ENCODE measurements at regions not wholly inside any gene's neighbourhood (a gene's known extent, or its start where the extent isn't known, plus 50 kb on each side); places are given as distances from the start of the nearest gene placed in this dataset.

GRCh38 chr1:188220051-188220450, 1391.3 kb downstream of the PLA2G4A start:
- TF ChIP-seq CTCF (IDR thresholded peaks at IDR 0.05) (no peak), EP300 (IDR thresholded peaks at IDR 0.05) (no peak), CEBPB (IDR thresholded peaks at IDR 0.05) (no peak), POLR2A (IDR thresholded peaks at IDR 0.05; ENCODE audit: low read length) (no peak), REST (IDR thresholded peaks at IDR 0.05) (no peak), SMC3 (IDR thresholded peaks at IDR 0.05) (no peak), RCOR1 (IDR thresholded peaks at IDR 0.05; ENCODE audit: low read depth, low read length) (no peak), RFX5 (IDR thresholded peaks at IDR 0.05) (no peak), CBX2 (IDR thresholded peaks at IDR 0.05; ENCODE audit: borderline replicate concordance, low read depth) (no peak), RAD21 (conservative IDR thresholded peaks at IDR 0.05 in 1 of 2, IDR thresholded peaks at IDR 0.05 in 1 of 2) (no peak), E2F6 (IDR thresholded peaks at IDR 0.05; ENCODE audit: borderline replicate concordance, low read depth) (no peak), SREBF2 (IDR thresholded peaks at IDR 0.05) (no peak), TP53 (CRISPR knock-in tag; IDR thresholded peaks at IDR 0.05) (no peak), KDM1A (IDR thresholded peaks at IDR 0.05; ENCODE audit: low read depth) (no peak)

Measured in A549 (cell line).